D341Med (cell line): ENCODE measurements at regions not wholly inside any gene's neighbourhood (a gene's known extent, or its start where the extent isn't known, plus 50 kb on each side); places are given as distances from the start of the nearest gene placed in this dataset.

Experiments used
- DNase-seq: peaks from one replicate; pipeline ENCODE4 v3.0.0; 2012; ENCODE audit warnings: low spot score

GRCh38 chr7:36006636-36007229, 146.3 kb upstream of the EEPD1 start:
- no peak for DNase-seq

GRCh38 chr7:36010656-36011587, 142.1 kb upstream of the EEPD1 start:
- no peak for DNase-seq

DNA sequence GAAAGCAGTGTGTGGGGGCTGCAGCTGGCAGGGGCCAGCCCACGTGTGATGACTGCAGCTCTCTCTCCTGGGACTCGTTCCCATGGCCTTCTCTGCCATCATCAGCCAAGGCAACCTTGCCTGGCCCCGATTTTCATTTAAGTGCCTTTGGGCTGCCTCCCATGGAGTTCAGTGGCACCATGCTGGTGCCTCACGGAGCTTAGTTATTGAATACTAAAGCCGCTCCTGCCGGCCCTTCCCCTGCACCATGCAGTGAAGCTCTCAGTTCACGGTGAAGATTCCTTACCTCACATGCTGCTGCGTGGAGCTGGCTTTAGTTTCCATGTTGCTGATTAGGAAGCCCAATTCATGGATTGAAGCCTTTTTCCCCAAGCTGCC, 141.5 kb upstream of the EEPD1 start:
- DNase-seq = no peak

DNA sequence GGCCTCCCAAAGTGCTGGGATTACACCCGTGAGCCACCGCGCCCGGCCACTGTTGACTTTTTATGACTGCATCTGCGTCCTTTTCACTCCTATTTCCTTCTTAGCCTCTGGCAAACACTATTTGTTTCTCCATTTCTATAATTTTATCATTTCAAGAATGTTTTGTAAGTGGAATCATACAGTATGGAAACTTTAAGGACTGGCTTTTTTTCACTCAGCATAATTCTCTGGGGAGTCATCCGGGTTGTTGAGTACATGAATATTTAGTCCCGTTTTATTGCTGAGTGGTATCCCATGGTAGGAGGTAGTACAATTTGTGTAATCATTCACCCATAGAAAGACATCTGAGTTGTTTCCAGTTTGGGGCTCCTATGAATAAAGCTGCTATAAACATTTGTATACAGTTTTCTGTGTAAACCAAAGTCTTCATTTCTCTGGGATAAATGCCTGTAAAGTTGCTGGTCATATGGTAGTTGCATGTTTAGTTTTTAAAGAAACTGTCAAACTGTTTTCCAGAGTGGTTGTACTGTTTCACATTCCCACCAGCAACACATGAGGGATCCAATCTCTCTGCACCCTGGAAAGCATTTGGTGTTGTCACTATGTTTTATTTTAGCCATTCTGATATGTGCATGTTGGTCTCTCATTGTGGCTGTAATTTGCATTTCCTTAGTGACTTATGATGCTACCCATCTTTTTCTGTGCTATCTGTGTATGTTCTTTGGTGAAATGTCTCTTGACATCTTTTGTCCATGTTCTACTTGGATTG, 139.6 kb upstream of the EEPD1 start:
- DNase-seq = no peak

- no peak for DNase-seq
Observed at GRCh38 chr7:36014961-36015360, 138.1 kb upstream of the EEPD1 start.

DNA sequence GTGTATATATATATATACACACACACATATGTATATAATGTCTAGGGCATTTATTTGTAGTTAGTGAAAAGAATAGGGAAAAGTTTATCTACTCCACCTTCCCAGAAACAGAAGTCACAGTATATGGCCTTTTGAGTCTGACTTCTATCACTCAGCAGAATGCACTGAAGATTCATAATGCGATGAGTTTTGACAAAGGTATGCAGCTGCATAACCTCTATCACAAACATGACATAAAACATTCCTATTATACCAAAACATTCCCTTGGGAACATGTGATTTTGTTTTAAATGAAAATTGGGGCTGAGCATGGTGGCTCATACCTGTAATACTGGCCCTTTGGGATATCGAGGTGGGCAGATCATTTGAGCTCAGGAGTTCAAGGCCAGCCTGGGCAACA, 137.3 kb upstream of the EEPD1 start:
- DNase-seq = no peak

DNA sequence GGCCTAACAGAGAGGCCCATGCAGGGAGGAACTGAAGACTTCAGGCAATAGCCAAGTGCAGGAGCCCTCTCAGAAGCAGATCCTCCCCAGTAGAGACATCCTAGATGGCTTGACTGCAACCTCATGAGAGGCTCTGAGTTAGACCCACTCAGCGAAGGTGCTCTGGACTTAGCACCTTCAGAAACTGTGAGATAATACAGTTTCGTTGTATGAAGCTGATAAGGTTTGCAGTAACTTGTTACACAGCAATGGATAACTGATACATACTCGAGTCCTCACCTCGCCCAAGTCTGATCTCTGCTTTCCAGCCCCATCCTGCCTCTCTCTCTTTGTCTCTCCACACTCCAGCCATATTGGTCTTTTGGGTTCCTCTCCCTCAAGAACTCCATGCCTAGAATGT, 136.4 kb upstream of the EEPD1 start:
- DNase-seq = no peak

GRCh38 chr7:36017111-36017510, 135.9 kb upstream of the EEPD1 start:
- no peak for DNase-seq

GRCh38 chr7:36018816-36019484, 134.1 kb upstream of the EEPD1 start:
- DNase-seq = no peak

DNA sequence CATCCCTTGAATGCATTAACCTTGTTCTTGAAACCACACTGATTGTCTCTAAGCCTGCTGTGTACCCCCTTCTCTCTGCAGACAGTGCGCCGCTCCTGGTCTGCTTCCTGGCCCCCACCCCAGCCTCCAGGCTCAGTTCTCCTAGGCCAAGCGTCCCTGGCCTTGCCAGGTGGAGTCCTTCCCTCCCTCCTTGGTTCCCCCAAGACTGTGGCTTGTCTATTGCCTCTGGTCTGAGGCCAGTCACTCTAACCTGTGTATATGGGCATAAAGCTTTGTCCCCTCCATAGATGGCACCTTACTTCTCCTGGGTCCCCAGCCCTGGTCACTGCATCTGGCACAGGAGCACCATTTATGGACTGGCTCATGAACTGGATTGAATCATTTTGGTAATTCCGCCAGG, 133.5 kb upstream of the EEPD1 start:
- no peak for DNase-seq

DNA sequence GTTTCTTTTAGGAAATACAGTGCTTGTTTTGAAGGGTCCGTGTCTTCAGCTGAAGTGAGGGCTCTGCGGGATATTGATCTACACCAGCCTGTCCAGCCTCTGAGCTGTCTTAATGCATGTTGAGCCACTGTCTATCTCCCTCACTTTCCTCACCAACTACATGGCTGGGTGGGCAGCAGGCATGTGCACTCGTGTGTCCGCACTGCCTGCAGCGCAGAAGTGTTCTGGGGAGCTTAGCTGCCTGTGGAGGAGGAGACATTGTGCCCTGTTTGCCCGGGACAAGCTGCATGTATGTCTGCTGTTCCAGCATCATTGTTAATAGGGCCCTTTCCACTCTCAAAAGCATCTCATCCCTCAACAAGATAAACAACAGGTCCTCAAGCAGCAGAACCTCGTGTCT, 133.1 kb upstream of the EEPD1 start:
- DNase-seq = no peak

GRCh38 chr7:36021367-36021766, 131.7 kb upstream of the EEPD1 start:
- DNase-seq = no peak

GRCh38 chr7:36021917-36022550, 131.0 kb upstream of the EEPD1 start:
- DNase-seq = no peak

GRCh38 chr7:36023033-36023560, 130.0 kb upstream of the EEPD1 start:
- DNase-seq = no peak

DNA sequence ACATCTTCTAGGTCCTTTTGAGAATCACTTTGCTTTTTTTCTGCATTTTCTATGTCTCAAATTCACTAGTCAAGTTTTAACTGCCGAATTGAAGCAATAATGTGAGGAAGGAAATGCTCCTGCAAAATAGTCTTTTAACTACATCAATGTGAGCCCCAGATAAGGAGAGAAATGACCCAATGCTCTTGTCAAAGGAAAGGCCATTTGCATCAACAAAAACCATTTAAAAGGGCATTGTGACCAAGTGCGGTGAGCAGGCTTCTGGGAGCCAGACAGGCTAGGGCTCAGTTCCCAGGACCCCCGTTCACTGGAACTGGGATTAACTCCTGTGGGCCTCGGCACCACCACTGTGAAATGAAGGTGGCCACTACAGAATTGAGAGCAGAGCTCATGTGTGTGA, 127.9 kb upstream of the EEPD1 start:
- no peak for DNase-seq

DNA sequence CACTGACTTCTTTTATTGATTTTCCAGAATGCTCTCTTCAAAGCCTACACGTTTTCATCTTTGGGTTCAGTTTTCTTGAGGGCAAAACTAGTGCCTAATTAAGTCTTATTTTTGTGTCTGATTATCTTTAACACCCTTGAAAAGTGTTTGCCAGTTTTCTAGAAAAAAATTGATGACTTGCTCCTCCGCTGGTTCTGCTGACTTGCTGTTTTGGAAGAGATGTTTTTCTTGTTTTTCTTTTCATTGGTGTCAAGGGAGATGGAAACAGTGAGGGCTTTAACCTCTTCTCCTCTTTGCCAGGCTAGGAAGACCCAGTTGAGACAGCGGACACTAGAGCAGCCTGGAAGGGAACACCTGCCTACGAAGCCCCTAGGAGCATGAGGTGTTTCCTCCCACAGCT, 123.7 kb upstream of the EEPD1 start:
- DNase-seq = no peak

GRCh38 chr7:36029853-36030515, 123.1 kb upstream of the EEPD1 start:
- DNase-seq = no peak

DNA sequence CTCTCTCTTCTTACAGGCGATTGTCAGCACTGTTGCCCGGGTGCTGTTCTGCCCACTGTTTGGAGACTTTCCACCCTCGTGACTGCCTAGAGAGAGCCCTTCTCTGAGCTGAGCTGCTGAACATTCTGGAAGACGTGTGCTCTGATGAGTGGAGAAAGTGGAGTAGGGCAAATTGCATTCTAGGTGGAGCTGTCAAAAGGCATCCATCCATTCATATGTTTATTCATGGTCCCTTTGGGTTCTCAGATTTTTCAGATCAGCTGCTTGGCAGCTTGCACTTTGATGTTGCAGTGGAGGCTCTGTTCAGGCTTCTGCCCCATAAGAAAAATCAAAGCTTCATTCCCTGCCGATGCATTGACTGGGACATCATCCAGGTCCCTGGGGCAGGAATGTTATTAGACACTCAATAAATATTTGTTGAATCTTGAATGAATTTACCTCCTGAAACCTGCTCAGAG, 120.7 kb upstream of the EEPD1 start:
- DNase-seq = no peak

- DNase-seq = no peak
Observed at GRCh38 chr7:36034020-36034419, 119.0 kb upstream of the EEPD1 start.

DNA sequence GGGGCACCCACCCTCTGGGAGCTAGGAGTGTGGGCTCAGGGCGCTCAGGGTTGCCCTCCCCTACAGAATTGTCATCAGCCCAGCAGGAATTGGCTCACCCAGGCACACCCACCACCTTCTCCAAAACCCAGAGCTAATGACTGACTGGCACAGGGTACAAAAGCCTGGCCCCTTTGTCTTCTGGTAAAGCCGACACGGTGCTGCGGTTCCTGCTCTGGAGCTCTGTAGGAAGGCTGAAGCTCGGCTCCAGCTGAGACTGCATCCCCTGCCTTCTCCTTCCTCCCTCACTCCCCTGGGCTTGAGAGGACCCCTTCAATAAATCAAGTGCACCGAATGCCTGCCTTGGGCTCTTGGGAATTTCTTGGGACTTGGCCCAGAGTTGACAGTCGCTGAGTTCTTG, 117.9 kb upstream of the EEPD1 start:
- no peak for DNase-seq

DNA sequence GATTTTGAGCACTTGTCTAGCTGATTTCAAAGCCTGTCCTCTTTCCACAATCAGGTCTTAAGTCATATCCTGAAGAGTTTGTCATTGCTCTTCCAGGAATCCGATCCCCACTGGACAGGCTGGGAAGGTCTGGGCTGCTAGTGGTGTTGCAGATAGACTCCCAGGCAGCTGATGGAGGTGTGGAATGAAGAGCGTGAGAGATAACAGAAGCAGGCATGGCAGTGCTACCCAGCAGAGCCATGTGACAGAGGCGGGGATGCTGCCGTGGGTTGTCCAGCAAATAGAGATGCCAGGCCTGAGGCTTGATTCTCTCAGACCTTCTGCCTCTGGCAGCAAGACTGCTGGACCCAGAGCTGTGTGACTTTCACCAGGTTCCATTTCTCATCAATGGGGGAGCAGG, 116.5 kb upstream of the EEPD1 start:
- no peak for DNase-seq
